GM18868 (cell line): ENCODE measurements at regions not wholly inside any gene's neighbourhood (a gene's known extent, or its start where the extent isn't known, plus 50 kb on each side); places are given as distances from the start of the nearest gene placed in this dataset.

Source experiments
- ATAC-seq: cut with Tn5 transposase; IDR thresholded peaks from one replicate; pipeline ENCODE4 v1.9.1; 2021; ENCODE audit warnings: mild to moderate bottlenecking, moderate library complexity; ENCODE audit not compliant: unreplicated experiment

- no peak for ATAC-seq
These were observed 166.1 kb upstream of the ZC3H12A start for GRCh38 chr1:37308031-37308960.

- ATAC-seq = no peak
These were observed 164.8 kb upstream of the ZC3H12A start for GRCh38 chr1:37309574-37309973.

DNA sequence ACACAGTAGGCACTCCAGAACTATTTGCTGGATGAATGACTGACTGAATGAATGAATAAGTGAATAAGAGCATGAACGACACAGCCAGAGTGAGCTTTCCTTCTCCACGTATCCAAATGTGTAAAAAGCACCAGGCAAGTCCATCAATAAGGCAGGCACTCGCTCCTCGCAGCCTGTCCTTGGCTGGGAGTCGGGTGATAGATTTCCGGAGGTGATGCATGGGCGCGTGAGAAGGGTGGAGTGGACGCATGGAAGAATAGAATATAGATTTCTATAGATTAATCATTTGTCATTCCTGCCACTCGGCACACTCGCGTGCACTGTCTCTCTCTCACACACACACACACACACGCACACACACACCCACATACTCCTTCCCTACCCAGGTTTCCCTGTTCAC is 164.3 kb upstream of the ZC3H12A start:
- no peak for ATAC-seq

DNA sequence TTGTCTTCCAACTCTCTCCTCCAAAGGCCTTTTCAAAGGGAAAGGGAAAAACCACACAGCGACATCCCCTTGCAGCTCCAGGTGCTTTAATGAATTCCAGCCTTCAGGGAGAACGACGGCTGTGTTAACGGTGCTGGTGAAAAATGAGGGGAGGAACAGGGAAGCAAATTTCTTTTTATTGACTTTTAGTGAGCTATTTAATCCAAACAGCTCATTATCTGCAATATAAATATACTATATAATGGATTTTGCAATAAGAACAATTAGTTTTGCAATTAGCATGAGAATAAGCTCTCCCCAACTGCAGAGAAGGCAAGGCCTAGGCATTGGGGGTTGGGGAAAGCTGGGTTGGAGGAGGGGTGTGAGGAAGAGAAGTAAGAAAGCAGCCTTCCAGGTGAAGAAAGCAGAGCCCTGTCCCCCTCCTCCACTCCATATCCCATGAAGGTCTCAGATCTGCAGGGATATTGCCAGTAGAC is 159.0 kb upstream of the ZC3H12A start:
- no peak for ATAC-seq

- no peak for ATAC-seq
These were observed 156.4 kb upstream of the ZC3H12A start for GRCh38 chr1:37317870-37318467.

- no peak for ATAC-seq
These were observed 155.9 kb upstream of the ZC3H12A start for GRCh38 chr1:37318490-37318889.

GRCh38 chr1:37319284-37319683 is 155.1 kb upstream of the ZC3H12A start:
- ATAC-seq = no peak

GRCh38 chr1:37323486-37324377 is 150.6 kb upstream of the ZC3H12A start:
- ATAC-seq = no peak

DNA sequence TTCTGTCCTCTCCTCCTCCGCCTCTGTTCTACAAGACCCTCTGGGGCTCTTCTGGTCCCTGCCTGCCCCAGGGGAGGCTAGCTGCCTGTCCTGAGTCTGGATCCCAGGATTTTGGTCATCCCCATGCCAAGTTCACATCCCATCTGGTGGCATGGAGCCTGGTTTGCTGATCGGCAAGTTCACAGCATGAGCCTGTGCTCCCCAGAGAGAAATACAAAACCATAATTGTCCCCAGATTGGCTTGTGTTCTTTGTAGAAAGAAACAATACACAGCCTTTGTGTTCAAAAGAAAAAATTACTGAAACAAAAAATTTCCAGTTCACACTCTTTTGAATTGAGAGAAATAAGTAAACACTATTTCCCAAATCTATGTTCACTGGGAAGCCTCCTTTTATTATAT is 149.4 kb upstream of the ZC3H12A start:
- ATAC-seq = no peak

GRCh38 chr1:37325509-37326437 is 148.6 kb upstream of the ZC3H12A start:
- no peak for ATAC-seq

DNA sequence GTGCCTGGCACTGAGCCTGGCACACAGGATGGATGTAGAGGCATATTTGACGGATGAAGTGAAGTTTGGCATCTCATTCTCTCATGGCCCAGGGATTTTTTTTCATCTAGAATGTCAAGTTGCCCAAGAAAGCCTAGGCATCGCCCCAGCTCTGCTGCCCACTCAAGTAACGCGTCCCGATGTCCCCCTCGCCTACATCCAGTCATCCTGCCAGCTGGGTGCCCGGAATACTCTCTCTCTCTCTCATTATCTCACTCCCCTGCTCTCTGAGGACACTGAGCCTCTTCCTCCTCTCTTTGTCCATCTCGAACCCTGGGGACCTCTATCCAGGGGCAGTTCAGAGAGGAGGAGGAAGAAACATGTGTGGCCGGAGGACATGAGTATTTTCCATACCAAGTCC is 142.3 kb upstream of the ZC3H12A start:
- no peak for ATAC-seq

DNA sequence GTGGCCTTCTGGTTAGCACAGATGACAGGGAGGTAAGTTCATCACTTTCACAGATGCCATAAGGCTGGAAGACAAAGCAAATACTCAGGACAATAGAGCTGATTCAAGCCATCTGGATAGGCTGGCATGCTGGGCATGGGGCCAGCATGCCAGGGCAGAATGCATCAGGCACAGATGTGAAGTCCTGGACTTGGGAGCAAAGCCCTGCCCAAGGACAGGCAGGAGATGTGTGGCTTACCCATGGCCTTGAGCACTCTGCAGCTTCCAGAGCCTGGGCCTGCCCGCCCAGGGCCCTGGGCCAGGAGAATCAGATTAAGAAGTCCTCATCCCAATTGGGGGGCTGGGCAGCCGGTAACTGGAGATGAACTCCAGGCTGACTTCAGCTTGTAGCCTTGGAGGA is 135.7 kb upstream of the ZC3H12A start:
- no peak for ATAC-seq

- ATAC-seq = no peak
These were observed 131.6 kb upstream of the ZC3H12A start for GRCh38 chr1:37342736-37343135.

DNA sequence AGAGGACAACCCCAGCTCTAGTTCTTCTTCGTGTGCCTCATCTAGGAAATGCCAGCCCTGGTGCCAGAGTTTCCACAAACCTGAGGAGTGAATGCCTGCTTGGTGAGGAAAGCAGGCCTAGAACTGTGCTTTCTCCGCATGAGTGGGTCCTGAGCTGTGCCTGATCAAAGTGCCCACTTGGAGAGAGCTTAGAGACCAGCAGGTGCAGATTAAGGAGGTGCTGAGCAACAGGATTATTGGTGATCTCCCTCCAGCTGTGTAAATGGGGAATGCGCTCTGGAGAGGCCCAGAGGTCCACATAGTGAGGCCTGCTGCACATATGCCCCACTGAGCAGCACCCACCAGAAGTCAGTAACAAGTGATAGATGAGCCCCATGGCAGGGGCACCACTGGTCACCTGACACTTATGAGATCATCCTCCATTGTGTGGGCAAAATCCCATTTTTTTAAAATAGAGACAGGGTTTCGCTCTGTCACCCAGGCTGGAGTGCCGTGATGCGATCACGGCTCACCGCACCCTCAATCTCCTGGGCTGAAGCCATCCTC is 127.2 kb upstream of the ZC3H12A start:
- no peak for ATAC-seq

DNA sequence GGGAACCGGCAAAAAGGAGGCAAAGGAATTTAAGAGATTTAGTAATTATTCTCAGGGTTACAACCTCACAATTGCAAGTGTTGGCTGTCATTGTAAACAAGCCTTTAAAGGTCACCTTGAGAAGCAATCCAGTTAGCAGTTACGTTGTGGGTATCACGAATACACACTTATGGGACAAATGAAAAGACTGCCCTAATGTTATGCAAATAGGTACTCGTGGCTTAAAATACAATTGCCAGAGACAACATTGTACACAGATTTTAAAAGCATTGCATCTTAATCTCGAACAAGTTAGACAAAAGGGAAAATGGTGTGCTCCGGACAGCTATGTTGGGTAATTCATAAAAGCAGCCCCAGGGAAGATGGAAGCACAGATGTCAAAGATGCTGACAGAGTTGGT is 120.5 kb upstream of the ZC3H12A start:
- ATAC-seq = no peak

GRCh38 chr1:37354876-37355650 is 119.3 kb upstream of the ZC3H12A start:
- ATAC-seq = no peak

GRCh38 chr1:37358992-37359391 is 115.4 kb upstream of the ZC3H12A start:
- no peak for ATAC-seq

DNA sequence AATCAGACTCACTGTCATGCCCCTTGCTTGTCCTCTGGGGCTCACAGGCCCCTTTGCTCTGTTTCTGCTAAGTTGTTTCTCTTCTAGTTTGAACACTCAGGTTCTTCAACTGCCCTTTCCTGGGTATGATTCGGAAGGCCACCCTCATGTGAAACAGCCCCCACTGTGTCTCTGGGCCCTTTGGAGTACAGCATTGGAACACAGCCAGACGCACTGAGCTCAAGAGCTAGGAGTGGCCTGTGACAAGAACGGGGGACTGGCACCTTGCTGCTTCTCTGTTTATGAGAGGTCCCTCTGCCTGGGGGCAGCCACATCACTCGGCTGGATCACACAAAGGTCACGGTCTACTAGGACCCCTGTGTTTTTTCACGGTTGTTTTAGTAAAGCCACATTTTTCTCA is 114.4 kb upstream of the ZC3H12A start:
- ATAC-seq = no peak
